Activated T-cell treated with anti-CD3 and anti-CD28 coated beads, Interleukin-2, amount 50 U/mL, for 1 hour (primary cell): ENCODE measurements at regions not wholly inside any gene's neighbourhood (a gene's known extent, or its start where the extent isn't known, plus 50 kb on each side); places are given as distances from the start of the nearest gene placed in this dataset.

Experiments
- DNase-seq: peaks from one replicate; pipeline ENCODE4 v3.0.0-alpha.2; 2020

DNA sequence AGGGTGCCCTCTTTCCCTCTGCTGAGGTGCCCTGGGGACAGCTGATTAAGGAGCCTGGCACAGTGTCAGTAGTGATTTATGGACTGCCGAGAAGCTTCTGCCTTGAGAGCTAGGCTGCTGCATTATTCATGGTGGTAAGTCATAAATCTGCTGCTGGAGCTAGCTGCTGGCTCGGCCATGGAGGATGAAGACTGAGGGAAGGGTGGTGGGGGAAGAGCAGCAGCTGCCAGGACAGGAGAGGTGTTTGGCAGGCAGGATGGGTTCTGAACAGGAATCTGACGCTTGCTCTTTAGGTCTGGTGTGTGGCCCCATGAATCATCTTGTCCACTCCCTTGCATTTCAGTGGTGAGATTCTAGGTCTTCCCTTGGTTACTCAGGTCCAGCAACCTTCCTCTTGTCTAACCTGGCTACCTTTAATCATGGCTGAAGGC lies 296.3 kb downstream of the DYSF start:
- no peak for DNase-seq

DNA sequence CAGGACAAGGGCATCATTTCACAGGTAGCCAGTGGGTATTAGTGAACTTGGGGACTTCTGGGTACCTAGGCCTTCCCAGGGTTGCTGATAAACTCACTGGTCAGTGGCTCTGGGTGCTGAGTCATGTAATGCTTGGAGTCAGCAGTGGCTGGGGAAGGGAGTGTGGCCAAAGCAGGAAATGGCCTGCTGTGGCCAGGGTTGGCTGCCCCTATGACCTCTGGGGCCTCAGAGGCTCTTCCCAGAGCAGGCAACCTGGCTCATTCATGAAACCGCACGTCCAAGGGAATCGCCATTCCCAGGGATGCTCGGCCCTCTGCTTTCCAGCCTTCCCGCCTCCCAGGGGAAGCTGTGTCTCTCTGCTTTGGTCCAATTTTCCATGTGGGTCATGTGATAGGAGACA lies 294.9 kb downstream of the DYSF start:
- no peak for DNase-seq

DNA sequence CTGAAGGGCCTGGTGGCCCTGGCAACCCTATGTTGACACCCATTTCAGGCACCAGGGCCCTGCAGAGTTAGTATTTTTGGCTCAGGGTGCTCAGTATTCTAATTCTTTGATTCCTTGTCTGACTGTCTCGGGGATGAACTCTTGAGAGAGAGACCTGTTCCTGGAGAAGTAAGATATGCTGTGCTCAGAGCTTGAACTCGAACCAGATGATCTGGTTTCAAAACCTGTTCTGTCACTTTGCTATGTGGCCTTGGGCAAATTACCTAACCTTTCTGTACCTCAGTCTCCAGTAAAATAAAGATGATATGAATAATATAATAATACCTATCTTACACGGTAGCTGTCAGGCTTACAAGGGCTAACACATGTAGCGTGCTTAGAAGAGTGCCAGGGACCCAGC lies 294.2 kb downstream of the DYSF start:
- no peak for DNase-seq

DNA sequence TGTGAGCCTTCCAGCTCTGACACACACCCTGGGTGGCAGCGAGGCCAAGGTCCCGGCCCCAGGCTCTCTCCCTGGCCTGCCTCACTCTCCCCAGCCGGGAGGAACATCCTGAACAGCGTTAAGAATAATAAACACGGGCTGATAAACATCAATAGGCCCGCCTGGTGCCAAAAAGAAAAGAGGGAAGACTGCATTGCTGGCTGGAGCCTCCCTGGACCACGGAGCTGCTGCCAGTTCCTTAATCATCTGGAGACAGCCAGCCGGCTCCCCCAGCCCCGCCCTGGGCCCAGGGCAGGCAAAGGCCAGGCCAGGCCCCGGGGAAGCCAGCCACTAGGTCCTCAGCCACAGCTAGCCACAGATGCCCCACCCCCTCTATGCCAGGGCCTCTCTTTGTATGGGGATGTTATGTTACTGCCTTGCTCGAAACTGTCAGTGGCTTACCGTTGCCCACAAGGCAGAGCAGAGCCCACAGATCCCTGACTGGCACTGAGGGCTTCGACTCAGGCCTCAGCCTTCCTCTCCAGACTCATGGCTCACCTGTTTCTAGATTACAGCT lies 293.7 kb downstream of the DYSF start:
- no peak for DNase-seq

DNA sequence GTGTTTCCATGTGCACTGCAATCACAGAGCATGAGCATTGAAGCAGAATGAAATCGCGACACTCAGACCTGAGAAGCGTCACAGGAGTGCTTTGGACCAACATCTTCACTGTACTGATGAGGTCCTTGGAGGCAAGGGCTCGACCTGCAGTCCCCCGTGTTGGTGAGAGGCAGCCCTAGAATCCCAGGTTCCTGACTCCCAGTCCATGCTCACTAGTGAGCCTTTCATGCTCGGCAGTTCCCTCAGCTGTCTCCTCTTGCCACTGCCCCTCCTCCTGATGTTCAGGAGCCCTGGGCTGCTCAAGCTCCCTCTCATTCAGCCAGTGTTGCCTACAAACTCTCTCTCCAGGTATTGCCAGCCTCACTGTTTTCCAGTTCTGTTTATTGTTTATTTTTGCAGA lies 291.4 kb downstream of the DYSF start:
- DNase-seq: no peak

DNA sequence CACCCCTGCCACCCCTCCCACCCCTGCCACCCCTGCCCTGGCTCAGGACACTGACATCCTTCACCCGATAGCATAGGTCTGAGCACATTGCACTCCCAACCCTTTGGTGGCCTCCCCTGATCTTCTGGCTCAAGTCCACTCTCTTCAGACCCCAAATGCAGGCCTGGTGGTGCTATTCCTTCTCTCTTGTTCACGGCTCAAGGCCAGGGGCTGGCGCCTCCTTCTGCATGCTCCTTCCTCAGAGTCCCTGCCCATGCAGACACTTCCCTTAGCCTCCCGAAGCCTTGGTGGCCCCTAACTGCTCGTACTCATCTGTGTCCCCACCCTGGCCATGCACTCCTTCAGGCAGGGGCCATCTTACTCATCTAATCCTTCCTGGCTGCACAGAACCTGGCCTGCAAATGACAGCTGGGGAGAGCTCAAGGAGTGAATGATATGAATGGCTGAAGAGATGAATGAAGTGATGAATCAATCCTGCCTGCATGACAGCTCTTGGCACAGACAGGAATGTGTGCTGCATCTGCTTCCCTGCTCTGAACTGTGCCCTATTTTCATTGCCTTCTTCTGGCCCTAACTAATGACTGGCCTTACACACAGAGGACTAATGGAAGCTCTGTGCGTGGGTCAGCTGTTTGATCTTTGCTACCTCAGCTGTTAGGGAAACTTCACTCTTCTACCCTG lies 290.8 kb downstream of the DYSF start:
- DNase-seq: no peak

DNA sequence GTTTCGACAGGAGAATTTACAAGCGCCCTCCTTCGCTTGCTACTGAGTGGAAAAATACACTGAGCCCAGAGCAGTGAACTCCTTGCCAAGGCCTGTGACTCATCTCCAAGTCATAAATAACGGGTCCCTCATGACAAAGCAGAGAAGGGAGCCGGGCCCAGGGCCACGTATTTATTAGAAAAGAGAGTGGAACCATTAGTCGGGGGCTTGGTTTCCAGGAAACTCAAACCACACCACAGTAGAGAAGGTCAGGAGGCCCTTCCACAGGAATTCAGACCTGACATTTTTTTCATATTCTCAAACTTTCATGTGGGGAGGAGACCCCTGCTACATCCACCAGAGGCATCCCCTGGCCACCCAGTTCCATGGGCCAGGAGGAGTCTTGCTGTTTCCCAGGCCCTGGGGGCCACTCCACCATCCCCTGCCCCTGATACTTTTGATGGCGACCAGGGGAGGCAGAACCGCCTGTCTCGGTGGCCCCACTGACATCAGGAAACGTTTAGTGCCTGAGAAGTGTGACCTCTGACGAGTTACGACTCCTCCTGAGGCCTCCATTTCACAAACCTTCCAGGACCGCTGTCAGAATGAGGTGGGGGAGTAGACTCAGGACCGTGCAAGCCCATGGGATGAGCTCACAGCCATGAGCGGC lies 289.7 kb downstream of the DYSF start:
- DNase-seq: no peak

DNA sequence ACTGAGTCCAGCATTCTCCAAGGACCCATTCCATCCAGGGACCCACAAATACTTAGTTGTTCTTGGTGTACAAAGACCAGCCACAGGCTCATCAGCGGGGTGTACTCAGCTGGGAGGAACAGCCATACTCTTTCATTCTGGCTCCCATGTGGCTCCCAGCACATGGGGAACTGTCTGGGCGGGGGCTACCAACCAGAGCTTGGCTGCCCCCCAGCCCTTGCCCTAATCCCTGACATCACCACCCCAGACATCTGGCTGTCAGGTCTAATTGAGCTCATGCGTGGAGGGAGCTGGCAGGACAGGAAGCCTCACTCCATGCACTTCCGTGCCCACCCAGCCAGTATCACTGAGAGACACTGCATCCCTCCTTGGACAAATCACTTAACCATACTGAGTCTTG lies 283.6 kb downstream of the DYSF start:
- DNase-seq: no peak

DNA sequence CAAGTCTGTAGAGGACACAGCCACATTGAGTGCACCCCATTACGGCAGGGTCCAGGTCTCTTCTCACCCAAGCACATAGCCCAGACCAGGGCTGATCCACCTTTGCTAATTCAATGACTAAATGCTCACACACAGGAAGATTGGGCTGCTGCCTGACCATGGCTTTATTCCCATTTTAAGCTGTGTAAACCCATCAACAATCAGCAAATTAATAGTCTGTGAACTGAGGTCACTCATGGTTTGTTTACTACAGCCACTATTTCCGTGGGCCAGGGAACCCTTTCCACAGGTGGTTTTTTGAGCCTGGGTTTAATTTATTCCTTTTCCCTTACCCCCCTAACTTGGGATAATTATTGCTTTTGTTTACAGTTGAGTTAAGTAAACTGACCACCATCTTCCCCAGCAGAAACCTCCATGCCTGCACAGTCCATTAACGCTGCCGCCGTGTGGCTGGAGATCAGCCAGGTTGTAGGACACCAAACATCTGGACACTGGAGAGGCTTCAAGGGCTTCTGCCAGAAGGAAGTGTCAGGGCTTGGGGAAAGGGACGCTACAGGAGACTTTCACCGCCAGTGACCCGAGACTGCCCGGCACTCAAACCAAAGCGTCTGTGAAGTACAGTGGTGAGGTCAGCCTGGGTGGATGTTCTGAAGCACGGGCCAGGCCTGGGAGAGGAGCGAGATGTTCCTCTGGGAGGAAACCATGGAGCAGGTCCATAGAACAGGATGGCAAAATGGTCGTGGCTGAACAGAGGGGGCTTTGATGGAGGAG lies 282.9 kb downstream of the DYSF start:
- no peak for DNase-seq
